HepG2 (cell line): ENCODE measurements at regions not wholly inside any gene's neighbourhood (a gene's known extent, or its start where the extent isn't known, plus 50 kb on each side); places are given as distances from the start of the nearest gene placed in this dataset.

Experiments
- ATAC-seq: fragments of 200-7000 bp; cut with Tn5 transposase; 3 replicates; pipeline ENCODE4 v1.9.1; 2020; ENCODE audit warnings: mild to moderate bottlenecking, moderate library complexity
- BruUV-seq: library from RNA; stranded (reverse); fragments of 400-500 nt; replicated peaks from 2 replicates; lab custom pipeline; 2021; lab: Mats Ljungman, UMichigan
- CTCF ChIA-PET: fragments of 300-600 bp; formaldehyde crosslinking; extraction: SDS; loops from one replicate; lab custom pipeline; 2021; ENCODE audit warnings: low total read pairs, inconsistent platforms, low intra/inter-chr PET ratio; lab: Yijun Ruan, JAX
- POLR2A ChIA-PET: fragments of 350-600 bp; sonication (Branson Sonifier 250); formaldehyde crosslinking; loops from one replicate; lab custom pipeline; 2020; ENCODE audit warnings: antibody characterized with exemption, inconsistent platforms; lab: Yijun Ruan, JAX
- DNase-seq: peaks from one replicate; pipeline ENCODE4 v3.0.0-alpha.2; 2015; ENCODE audit warnings: low spot score
- FAIRE-seq: peaks from 3 replicates; lab custom pipeline; 2011; peaks lifted over from hg19 to GRCh38; lab: Jason Lieb, UNC
- H2AFZ ChIP-seq: one replicate; pipeline ENCODE4 v1.6.1; 2011; ENCODE audit warnings: low read length, inconsistent platforms
- H3K27ac ChIP-seq: fragments of 300-600 bp; 3 replicates; pipeline ENCODE4 v1.8.0; 2011; ENCODE audit warnings: mixed run types, mild to moderate bottlenecking, mixed read lengths, low read length, inconsistent platforms; ENCODE audit not compliant: insufficient read depth; ENCODE audit errors: extremely low read length
- H3K27me3 ChIP-seq, 2 experiments: fragments of 200-600 bp in 1 of 2; 2 replicates in 1 of 2; 3 replicates in 1 of 2; pipeline versions ENCODE4 v1.6.0 to v1.8.0; 2011; ENCODE audit warnings: low read length in 2 of 2, mild to moderate bottlenecking in 2 of 2, moderate library complexity in 2 of 2, inconsistent platforms in 1 of 2; ENCODE audit not compliant: insufficient read depth in 2 of 2, control insufficient read depth in 1 of 2
- H3K36me3 ChIP-seq, 2 experiments: fragments of 200-600 bp in 1 of 2; replicated peaks in 1 of 2; 2 replicates in 1 of 2; 3 replicates in 1 of 2; pipeline versions ENCODE4 v1.5.1 to v1.8.0; 2011; ENCODE audit warnings: low read length in 2 of 2, inconsistent platforms in 1 of 2; ENCODE audit not compliant: insufficient read depth in 2 of 2, control insufficient read depth in 1 of 2
- H3K4me1 ChIP-seq: 2 replicates; pipeline ENCODE4 v1.5.1; 2012; ENCODE audit warnings: low read length, inconsistent platforms; ENCODE audit not compliant: insufficient read depth
- H3K4me2 ChIP-seq: 2 replicates; pipeline ENCODE4 v1.6.0; 2011; ENCODE audit warnings: low read depth, low read length, inconsistent platforms
- H3K4me3 ChIP-seq, 3 experiments: fragments of 200-600 bp in 1 of 3; sonication (generic), shearing (Covaris generic) in 1 of 3; replicated peaks in 1 of 3; 2 replicates each; pipeline ENCODE4 v1.5.1; 2011 to 2016; ENCODE audit warnings: low read length in 3 of 3, inconsistent platforms in 2 of 3, low read depth in 2 of 3, mild to moderate bottlenecking in 2 of 3, control low read depth in 1 of 3, mixed read lengths in 1 of 3; ENCODE audit not compliant: insufficient read depth in 1 of 3
- H3K79me2 ChIP-seq: one replicate; pipeline ENCODE4 v1.6.1; 2011; ENCODE audit warnings: low read length, inconsistent platforms; ENCODE audit not compliant: insufficient read depth
- H3K9ac ChIP-seq: 2 replicates; pipeline ENCODE4 v1.6.0; 2011; ENCODE audit warnings: mild to moderate bottlenecking, low read depth, low read length, inconsistent platforms; ENCODE audit not compliant: insufficient read depth
- H3K9me3 ChIP-seq: 2 replicates; pipeline ENCODE4 v1.5.1; 2012; ENCODE audit warnings: mild to moderate bottlenecking, low read length
- H4K20me1 ChIP-seq: 2 replicates; pipeline ENCODE4 v1.6.0; 2011; ENCODE audit warnings: inconsistent platforms, mild to moderate bottlenecking, low read length, moderate library complexity; ENCODE audit not compliant: insufficient read depth
- ARID2 ChIP-seq: sonication (generic); formaldehyde crosslinking; IDR thresholded peaks from 2 replicates; pipeline ENCODE4 v1.8.1; 2022; ENCODE audit warnings: mild to moderate bottlenecking, missing genetic modification reagents, borderline replicate concordance
- FOXP1 ChIP-seq, 2 experiments: fragments of 450-650 bp in 1 of 2; IDR thresholded peaks; 2 replicates each; pipeline ENCODE4 v1.6.1; 2017 to 2018; ENCODE audit warnings: antibody characterized with exemption in 1 of 2
- RFX1 ChIP-seq: fragments of 450-650 bp; IDR thresholded peaks from 2 replicates; pipeline ENCODE4 v1.6.1; 2017
- TCF7 ChIP-seq: sonication (generic); IDR thresholded peaks from 2 replicates; pipeline ENCODE4 v1.6.1; 2016; ENCODE audit warnings: antibody characterized with exemption, low read depth
- ZKSCAN1 ChIP-seq: fragments of 150-350 bp; IDR thresholded peaks from 2 replicates; pipeline ENCODE4 v1.6.1; 2014; ENCODE audit warnings: low read length
- ZNF160 ChIP-seq: sonication (generic); formaldehyde crosslinking; IDR thresholded peaks from 2 replicates; pipeline ENCODE4 v1.8.0; 2022; ENCODE audit warnings: mild to moderate bottlenecking, inconsistent platforms, missing genetic modification reagents
- ZNF354B ChIP-seq: sonication (generic); formaldehyde crosslinking; IDR thresholded peaks from 2 replicates; pipeline ENCODE4 v1.8.0; 2022; ENCODE audit warnings: mild to moderate bottlenecking, missing genetic modification reagents
- ZNF550 ChIP-seq: sonication (generic); formaldehyde crosslinking; IDR thresholded peaks from 2 replicates; pipeline ENCODE4 v1.4.0; 2020; ENCODE audit warnings: mild to moderate bottlenecking, missing genetic modification reagents, borderline replicate concordance
- ZNF597 ChIP-seq: sonication (generic); formaldehyde crosslinking; IDR thresholded peaks from 2 replicates; pipeline ENCODE4 v1.5.0; 2020; ENCODE audit warnings: missing genetic modification reagents
- WGBS: methylation state at CpG from one replicate; pipeline ENCODE4 v1.1.6; 2017; ENCODE audit warnings: low lambda C conversion rate; 5-methylcytosine and 5-hydroxymethylcytosine counted together
- in situ Hi-C: cut with HindIII; loops from 2 replicates; pipeline ENCODE4 v1.10.0; 2017; ENCODE audit warnings: low pct_unique_long_range_greater_than_20kb; ENCODE audit not compliant: extremely low pct_ligation_motif_present
- intact Hi-C: fragments of 100-400 bp; cut with micrococcal nuclease; formaldehyde crosslinking; loops from one replicate; pipeline ENCODE4 v1.10.0; 2022; ENCODE audit not compliant: unreplicated experiment
- TF ChIP-seq, protein P1 (sequence below): sonication (generic); formaldehyde crosslinking; IDR thresholded peaks from 2 replicates; pipeline ENCODE4 v1.4.0; 2020; ENCODE audit warnings: missing genetic modification reagents, borderline replicate concordance
- TF ChIP-seq, protein P2 (sequence below): IDR thresholded peaks from 2 replicates; pipeline ENCODE4 v1.6.1; 2016; ENCODE audit warnings: mild to moderate bottlenecking, missing biosample characterization, missing genetic modification reagents
- TF ChIP-seq, protein P3 (sequence below): sonication (generic); formaldehyde crosslinking; IDR thresholded peaks from 2 replicates; pipeline ENCODE4 v1.8.1; 2023; ENCODE audit warnings: mild to moderate bottlenecking, moderate library complexity, missing genetic modification reagents
- TF ChIP-seq, protein P4 (sequence below): IDR thresholded peaks from 2 replicates; pipeline ENCODE4 v1.6.1; 2016; ENCODE audit warnings: missing genetic modification reagents, missing compliant biosample characterization
- TF ChIP-seq, protein P5 (sequence below): IDR thresholded peaks from 2 replicates; pipeline ENCODE4 v1.6.1; 2012; ENCODE audit warnings: low read depth, low read length, improper control_type of control experiment

GRCh38 chr3:28860307-28860706, 420.6 kb upstream of the RBMS3 start:
- Histone ChIP-seq H3K4me3 (no peak overlapping the region), H3K9me3 (no peaks in the 10 kb centered on the region), H3K27ac (no peak overlapping the region), H3K9ac (no peak overlapping the region), H4K20me1 (no peaks in the 10 kb centered on the region), H3K4me1 (no peaks in the 10 kb centered on the region)
- CTCF ChIA-PET = no interaction called here
- ATAC-seq = no peak
- TF ChIP-seq ZNF354B = no peak
- TF ChIP-seq TCF7 = no peak
- TF ChIP-seq, protein P1, sequence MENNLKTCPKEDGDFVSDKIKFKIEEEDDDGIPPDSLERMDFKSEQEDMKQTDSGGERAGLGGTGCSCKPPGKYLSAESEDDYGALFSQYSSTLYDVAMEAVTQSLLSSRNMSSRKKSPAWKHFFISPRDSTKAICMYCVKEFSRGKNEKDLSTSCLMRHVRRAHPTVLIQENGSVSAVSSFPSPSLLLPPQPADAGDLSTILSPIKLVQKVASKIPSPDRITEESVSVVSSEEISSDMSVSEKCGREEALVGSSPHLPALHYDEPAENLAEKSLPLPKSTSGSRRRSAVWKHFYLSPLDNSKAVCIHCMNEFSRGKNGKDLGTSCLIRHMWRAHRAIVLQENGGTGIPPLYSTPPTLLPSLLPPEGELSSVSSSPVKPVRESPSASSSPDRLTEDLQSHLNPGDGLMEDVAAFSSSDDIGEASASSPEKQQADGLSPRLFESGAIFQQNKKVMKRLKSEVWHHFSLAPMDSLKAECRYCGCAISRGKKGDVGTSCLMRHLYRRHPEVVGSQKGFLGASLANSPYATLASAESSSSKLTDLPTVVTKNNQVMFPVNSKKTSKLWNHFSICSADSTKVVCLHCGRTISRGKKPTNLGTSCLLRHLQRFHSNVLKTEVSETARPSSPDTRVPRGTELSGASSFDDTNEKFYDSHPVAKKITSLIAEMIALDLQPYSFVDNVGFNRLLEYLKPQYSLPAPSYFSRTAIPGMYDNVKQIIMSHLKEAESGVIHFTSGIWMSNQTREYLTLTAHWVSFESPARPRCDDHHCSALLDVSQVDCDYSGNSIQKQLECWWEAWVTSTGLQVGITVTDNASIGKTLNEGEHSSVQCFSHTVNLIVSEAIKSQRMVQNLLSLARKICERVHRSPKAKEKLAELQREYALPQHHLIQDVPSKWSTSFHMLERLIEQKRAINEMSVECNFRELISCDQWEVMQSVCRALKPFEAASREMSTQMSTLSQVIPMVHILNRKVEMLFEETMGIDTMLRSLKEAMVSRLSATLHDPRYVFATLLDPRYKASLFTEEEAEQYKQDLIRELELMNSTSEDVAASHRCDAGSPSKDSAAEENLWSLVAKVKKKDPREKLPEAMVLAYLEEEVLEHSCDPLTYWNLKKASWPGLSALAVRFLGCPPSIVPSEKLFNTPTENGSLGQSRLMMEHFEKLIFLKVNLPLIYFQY (CRISPR knock-in tag) = no peak
- no peak for TF ChIP-seq ZNF597
- TF ChIP-seq, protein P2, sequence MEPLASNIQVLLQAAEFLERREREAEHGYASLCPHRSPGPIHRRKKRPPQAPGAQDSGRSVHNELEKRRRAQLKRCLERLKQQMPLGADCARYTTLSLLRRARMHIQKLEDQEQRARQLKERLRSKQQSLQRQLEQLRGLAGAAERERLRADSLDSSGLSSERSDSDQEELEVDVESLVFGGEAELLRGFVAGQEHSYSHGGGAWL = no peak
- TF ChIP-seq ZNF550 (CRISPR knock-in tag) = no peak
- TF ChIP-seq ZKSCAN1 = no peak
- TF ChIP-seq, protein P3, sequence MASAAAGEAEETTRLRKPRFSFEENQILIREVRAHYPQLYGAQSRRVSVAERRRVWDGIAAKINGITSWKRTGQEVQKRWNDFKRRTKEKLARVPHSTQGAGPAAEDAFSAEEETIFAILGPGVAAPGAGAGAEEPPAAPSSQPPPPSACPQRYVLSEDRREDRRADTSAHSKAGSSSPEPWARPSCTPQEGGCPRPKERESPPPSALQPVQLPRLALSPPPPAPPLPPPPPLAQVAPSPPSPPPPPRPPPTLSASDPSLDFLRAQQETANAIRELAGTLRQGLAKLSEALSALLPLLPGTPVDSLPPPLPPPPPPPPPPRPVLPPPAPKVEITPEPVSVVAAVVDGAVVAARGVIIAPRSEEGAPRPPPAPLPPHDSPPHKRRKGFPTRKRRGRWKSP (CRISPR knock-in tag) = no peak
- no peak for TF ChIP-seq ARID2 (CRISPR knock-in tag)
- TF ChIP-seq ZNF160 (CRISPR knock-in tag) = no peak
- TF ChIP-seq RFX1 = no peak
- TF ChIP-seq, protein P4, sequence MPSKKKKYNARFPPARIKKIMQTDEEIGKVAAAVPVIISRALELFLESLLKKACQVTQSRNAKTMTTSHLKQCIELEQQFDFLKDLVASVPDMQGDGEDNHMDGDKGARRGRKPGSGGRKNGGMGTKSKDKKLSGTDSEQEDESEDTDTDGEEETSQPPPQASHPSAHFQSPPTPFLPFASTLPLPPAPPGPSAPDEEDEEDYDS (CRISPR knock-in tag) = no peak
- TF ChIP-seq, protein P5, sequence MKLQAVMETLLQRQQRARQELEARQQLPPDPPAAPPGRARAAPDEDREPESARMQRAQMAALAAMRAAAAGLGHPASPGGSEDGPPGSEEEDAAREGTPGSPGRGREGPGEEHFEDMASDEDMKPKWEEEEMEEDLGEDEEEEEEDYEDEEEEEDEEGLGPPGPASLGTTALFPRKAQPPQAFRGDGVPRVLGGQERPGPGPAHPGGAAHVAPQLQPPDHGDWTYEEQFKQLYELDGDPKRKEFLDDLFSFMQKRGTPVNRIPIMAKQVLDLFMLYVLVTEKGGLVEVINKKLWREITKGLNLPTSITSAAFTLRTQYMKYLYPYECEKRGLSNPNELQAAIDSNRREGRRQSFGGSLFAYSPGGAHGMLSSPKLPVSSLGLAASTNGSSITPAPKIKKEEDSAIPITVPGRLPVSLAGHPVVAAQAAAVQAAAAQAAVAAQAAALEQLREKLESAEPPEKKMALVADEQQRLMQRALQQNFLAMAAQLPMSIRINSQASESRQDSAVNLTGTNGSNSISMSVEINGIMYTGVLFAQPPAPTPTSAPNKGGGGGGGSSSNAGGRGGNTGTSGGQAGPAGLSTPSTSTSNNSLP = no peak
- no peak for TF ChIP-seq FOXP1 (IDR thresholded peaks at IDR 0.05)
- no peak for TF ChIP-seq FOXP1 (CRISPR knock-in tag; IDR thresholded peaks at IDR 0.05)
- TF ChIP-seq, all 625 proteins: peak for 0
- intact Hi-C loops (no loop called here), in situ Hi-C loops (no loop called here)
- Histone ChIP-seq H3K36me3 (no peaks in the 10 kb centered on the region), H3K27me3 (no peaks in the 10 kb centered on the region), H3K4me2 (no peak overlapping the region), H2AFZ (no peak overlapping the region), H3K79me2 (no peaks in the 10 kb centered on the region)
- FAIRE-seq = no peak
- no peak for DNase-seq
- BruUV-seq = no TSS peak
- 27% methylated on average over 4 of the region's 4 CpGs for WGBS
- POLR2A ChIA-PET = no interaction called here
